NCI-H748 (cell line): ENCODE measurements at regions not wholly inside any gene's neighbourhood (a gene's known extent, or its start where the extent isn't known, plus 50 kb on each side); places are given as distances from the start of the nearest gene placed in this dataset.
"Not testable (repeated sequence)": the region's sequence is repeated elsewhere in the genome, so short reads cannot be mapped to it uniquely, and the experiment has no call there.

Experiments used
- DNase-seq: peaks from one replicate; lab custom pipeline; 2025; ENCODE audit not compliant: unreplicated experiment; lab: John Stamatoyannopoulos, UW

DNA sequence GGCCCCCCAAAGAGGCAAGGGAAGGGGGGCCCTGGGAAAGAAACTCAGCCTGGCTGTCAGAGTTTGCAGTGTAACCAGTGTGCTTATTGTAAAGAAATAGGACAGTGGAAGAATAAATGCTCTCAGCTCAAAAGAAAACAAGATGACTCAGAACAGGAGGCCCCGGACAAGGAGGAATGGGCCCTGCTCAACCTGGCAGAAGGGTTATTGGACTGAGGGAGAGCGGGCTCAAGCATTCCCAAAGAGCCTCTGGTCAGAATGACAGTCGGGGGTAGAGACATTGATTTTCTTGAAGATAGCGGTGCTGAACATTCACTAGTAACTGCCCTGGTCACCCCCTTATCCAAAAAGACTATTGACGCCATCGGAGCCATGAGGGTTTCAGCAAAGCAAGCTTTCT lies 100.4 kb upstream of the OSBPL11 start:
- DNase-seq = no peak

DNA sequence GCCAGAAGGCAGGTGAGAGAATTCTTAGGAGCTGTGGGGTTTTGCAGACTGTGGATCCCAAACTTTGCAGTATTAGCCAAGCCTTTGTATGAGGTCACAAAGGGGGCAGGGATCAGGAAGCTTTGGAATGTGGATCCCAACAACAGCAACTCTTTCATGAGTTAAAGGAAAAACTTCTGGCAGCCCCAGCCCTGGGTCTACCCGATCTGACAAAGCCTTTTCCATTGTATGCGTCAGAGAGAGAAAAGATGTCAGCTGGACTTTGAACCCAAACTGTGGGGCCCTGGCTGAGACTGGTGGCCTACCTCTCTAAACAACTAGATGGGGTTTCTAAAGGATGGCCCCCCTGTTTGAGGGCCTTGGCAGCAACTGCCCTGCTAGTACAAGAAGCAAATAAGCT lies 101.8 kb upstream of the OSBPL11 start:
- DNase-seq = not testable (repeated sequence)

DNA sequence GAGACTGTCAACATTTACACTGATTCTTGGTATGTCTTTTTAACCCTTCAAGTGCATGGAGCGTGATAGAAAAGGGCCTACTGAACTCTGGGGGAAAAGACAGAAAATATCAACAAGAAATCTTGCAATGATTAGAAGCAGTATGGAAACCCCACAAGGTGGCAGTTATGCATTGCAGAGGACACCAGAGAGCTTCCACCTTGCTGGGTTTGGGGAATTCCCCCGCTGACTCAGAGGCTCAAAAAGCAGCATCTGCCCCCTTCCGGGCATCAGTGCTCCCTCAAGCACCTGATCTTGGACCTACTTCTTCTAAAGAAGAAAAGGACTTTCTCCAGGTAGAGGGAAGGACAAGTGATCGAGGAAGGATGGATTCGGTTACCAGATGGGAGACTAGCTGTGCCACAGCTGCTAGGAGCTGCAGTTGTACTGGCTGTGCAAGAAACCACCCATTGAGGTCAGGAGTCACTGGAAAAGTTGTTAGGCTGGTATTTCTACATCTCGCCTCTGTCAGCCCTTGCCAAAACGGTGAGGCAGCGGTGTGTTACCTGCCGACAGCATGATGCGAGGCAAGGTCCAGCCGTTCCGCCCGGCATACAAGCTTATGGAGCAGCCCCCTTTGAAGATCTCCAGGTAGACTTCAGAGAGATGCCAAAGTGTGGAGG lies 102.8 kb upstream of the OSBPL11 start:
- DNase-seq = not testable (repeated sequence)

DNA sequence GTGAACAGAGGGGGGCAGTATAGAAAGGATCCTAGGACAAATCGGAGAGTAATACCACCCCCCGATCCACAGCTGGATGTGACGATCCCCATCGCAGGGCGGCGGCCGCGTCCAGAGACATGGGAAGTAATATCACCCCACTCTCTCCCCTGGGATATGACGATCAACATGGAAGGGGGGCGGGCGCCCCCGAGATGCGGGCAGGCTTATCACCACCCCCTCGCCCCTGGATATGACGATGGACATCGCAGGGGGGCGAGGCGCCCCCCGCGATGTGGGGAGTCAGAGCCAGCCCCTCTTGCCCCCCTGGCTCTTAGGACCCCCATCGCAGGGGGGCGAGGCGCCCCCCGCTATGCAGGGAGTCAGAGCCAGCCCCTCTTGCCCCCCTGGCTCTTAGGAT lies 120.4 kb upstream of the OSBPL11 start:
- DNase-seq = no peak

DNA sequence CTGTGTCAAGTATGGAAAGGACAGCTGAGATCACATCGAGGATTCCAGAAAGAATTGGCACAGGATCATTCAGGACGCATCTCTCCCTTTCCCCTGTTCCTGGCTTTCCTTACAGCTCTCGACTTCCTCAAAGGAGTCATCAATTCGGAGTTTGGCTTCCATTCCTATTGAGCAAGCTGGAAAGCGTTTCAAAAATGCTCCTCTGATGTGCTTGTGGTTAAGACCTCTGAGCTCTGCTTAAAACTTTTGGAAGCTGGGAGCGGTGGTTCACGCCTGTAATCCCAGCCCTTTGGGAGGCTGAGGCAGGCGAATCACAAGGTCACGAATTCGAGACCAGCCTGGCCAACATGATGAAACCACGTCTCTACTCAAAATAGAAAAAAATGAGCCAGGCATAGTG lies 136.9 kb upstream of the OSBPL11 start:
- DNase-seq = not testable (repeated sequence)

DNA sequence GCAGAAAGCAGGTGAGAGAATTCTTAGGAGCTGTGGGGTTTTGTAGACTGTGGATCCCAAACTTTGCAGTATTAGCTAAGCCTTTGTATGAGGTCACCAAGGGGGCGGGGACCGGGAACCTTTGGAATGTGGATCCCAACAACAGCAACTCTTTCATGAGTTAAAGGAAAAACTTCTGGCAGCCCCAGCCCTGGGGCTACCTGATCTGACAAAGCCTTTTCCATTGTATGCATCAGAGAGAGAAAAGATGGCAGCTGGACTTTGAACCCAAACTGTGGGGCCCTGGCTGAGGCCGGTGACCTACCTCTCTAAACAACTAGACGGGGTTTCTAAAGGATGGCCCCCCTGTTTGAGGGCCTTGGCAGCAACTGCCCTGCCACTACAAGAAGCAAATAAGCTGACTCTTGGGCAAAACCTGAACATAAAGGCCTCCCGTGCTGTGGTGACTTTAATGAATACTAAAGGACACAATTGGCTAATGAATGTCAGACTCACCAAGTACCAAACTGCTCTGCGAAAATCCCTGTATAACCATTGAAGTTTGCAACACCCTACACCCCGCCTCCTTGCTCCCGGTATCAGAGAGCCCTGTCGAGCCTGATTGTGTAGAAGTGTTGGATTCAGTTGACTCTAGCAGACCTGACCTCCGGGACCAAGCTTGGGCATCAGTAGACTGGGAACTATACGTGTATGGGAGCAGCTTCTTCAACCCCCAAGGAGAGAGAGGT lies 146.9 kb upstream of the OSBPL11 start:
- not testable (repeated sequence) for DNase-seq

DNA sequence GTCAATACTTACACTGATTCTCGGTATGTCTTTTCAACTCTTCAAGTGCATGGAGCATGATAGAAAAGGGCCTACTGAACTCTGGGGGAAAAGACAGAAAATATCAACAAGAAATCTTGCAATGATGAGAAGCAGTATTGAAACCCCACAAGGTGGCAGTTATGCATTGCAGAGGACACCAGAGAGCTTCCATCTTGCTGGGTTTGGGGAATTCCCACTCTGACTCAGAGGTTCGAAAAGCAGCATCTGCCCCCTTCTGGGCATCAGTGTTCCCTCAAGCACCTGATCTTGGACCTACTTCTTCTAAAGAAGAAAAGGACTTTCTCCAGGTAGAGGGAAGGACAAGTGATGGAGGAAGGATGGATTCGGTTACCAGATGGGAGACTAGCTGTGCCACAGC lies 147.5 kb upstream of the OSBPL11 start:
- DNase-seq = not testable (repeated sequence)

DNA sequence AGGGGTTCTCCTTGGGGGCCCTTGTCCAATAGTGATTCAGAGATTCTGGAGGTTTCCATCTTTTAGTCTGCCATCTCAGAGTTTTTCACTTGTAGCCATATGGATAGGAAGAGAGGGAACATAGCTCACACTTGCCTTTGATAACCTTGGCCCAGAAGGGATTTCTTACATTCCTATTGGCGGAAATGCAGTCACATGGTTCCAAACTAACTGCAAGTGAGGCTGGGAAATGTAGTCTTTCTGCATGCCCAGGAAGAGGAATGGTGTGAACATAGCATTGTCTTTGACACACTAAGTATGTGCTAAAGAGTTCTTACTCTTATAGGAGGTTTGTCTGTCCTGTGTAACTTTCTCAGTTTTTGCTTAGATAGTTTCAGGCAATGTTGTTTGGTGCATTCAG lies 161.8 kb upstream of the OSBPL11 start:
- not testable (repeated sequence) for DNase-seq

DNA sequence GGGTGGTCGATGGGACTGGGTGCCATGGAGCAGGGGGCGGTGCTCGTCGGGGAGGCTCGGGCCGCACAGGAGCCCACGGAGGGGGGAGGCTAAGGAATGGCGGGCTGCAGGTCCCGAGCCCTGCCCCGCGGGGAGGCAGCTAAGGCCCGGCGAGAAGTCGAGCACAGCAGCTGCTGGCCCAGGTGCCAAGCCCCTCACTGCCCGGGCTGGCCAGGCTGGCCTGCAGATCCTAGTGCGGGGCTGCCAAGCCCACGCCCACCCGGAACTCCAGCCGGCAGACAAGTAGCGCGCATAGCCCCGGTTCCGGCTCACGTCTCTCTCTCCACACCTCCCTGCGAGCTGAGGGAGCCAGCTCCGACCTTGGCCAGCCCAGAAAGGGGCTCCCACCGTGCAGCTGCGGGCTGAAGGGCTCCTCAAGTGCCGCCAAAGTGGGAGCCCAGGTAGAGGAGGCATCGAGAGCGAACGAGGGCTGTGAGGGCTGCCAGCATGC lies 163.4 kb upstream of the OSBPL11 start:
- DNase-seq = not testable (repeated sequence)

DNA sequence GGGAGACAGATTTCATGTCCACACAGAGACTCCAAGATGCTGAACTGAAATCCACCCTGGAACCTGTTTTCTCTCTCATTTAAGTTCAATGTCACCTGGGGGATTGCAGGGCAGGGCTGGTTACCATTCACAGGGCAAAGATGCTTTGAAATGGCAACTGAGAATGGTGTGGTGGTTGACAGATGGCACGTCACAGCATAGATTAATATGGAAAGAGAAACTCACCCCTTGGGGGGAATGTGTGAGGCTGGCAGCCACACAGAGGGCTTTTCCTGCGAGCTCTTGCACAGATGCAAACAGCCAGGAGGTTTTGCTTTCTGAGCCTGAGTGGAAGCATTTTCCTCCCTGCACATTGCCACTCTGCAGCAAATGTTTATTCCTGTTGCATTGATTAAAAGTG lies 167.3 kb upstream of the OSBPL11 start:
- DNase-seq = not testable (repeated sequence)

DNA sequence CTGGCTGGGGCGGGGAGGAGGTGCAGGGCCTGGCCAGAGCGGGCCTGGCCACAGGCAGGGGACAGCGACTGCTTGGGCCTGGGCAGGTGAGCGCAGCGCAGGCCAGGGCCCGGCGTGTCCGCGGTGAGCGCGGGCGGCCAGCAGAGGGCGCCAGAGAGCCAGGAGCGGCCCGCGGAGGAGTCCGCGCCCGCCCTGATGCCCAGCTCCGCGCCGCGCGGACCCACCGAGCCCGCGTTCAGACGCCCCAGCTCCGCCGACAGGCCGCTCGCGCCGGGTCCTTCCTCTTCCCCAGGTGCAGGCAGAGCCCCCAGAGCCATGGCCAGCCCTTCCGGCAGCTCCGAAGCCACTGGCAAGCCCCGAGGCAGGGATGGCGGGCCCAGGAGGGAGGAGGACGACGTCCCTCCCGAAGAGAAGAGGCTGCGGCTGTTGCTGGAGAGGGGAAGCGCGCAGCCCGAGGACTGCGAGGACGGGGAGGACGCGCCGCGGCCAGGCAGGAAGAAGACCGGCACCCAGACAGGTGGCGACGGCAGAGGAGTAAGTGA lies 171.1 kb upstream of the OSBPL11 start:
- DNase-seq = peak; percentile 64

DNA sequence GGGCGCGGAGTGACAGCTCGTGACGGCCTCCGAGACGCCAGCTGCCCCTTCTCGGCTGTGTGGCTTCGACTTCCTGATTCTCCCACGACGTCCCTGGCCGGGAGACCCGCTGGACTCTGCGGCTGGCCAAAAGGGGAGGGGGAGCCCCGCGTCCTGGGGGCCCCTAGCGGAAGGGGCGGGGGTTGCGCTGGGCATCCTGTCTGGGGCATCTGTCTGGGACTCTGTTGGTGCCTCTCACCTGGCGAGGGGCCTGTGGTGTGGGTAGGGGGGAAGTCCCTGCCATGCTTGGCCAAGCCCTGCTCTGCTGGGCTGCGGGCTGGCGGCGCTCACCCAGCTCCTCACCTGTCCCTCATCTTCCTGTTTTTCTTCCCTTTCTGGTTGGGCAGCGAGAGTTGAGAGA lies 171.6 kb upstream of the OSBPL11 start:
- DNase-seq = peak; percentile 7

DNA sequence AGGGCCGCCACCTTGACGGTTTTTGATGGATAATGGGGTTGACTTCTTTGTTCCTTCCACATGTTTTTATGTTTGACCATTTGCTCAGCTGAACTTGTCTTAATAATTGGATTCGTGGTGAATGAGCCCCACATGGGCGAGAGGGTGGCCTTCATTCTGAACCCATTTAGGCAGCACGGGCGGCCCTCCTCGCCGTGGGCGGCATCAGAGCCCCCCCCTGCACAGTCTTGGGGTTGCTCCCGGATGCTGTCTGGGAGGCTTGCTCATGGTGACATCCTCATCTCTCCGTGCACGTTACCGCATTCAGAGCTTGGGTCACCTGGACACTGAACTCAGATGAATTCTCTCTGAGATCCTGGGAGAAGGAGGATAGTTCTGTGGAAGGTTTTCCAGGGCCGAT lies 172.3 kb upstream of the OSBPL11 start:
- DNase-seq = no peak

DNA sequence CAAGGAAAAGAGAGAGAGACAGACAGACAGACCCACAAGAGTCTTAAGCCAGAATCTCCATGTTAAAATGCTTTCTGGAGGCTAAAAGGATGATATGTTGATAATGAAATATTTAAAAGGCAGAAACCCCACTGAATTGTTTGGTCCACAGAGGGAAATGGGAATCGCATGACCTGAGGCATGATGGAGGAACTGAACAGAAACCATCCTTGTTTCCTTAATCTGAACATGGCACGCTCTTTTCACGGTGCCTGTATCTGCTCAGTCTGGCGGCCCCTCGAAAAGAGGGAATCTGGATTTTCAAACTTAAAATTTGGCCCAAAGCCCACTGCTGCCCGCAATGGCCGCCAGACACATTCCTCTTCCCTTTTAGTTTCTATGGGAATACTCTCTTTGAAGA lies 173.5 kb upstream of the OSBPL11 start:
- not testable (repeated sequence) for DNase-seq

DNA sequence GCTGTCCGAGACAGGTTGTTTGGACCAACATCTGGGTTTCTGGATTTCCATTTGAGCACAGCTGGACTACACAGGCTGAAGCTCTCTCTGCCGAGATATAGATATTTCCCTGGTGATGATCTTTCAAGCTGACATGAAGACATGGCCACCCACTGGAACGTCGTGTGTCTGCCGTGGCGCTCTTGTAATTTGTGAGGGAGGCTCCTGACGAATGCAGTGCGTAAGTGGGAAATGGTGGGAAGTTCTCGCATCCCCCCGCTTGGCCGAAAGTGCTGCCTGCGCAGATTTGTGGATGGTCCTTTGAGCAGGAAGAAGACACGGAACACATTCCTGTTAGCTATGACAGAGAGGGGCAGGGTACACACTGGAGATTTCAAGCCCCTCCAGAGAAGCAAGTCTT lies 176.2 kb upstream of the OSBPL11 start:
- not testable (repeated sequence) for DNase-seq

DNA sequence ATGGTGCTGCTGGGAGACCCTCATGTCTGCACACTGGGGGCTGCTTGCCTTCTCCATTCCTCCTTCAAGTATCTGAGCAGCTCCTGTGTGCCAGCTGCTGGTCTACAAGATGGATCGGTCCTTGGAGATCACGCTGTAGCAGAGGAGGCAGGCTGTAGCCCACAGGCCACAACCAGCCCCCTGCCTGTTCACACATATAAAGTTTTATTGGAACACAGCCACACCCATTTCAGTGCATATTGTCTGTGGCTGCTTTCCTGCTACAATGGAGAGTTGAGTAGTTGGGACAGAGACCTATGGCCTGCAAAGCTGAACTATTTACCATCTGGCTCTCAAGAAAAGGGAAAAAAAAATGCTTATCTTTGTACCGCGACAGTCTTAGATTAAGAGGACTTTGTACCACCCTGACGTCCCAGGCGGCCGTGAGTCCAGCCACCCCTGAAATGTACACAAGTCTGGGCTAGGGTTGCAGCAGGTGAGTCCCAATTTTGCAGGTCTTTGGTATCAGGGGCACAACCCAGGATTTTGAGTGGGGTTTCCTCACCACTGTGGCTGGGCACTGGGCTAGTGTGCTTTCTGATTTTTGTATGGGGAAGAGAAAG lies 179.2 kb upstream of the OSBPL11 start:
- not testable (repeated sequence) for DNase-seq

DNA sequence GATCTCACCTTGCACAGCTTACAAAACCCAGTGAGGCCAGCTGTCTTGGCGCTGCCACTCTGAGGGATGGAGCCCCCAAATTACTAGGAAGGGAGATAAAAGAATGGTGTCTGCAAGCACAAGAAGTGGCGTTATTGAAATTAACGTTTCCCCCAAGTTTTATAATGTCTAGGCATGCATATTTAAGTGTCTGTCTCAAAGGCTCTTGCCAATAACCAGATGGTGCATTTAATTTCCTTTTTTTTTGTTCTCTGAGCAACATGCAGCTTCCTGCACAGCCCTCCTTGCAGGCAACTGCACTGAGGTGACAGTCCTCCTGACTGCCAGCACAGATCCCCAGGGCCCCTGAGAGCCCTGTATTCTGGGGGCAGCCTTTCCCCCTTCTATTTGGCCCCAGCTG lies 179.8 kb upstream of the OSBPL11 start:
- DNase-seq = not testable (repeated sequence)

DNA sequence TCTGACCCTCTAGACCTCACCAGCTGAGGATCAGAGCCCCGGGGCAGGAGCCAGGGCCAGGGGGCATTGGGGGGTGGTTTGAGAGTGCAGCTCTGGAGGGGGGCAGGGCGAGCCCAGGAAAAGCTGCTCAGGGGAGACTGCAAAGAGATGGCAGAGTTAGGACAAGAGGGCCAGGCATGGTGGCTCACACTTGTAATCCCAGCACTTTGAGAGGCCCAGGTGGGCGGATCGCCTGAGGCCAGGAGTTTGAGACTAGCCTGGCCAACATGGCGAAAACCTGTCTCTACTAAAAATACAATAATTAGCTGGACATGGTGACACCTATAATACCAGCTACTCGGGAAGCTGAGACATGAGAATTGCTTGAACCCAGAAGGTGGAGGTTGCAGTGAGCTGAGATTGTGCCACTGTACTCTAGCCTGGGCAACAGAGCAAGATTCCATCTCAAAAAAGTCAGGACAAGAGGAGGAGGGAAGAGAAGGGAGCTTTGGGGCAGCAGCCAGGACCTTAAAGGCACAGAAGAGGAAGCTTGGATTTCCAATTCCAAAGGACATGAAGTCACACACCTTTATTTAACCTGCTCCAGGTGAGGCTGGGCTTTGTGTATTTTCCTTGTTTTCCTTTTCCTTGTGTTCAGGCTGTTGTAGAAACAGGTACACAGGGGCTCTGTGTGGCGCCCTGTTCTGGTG lies 180.5 kb upstream of the OSBPL11 start:
- not testable (repeated sequence) for DNase-seq

DNA sequence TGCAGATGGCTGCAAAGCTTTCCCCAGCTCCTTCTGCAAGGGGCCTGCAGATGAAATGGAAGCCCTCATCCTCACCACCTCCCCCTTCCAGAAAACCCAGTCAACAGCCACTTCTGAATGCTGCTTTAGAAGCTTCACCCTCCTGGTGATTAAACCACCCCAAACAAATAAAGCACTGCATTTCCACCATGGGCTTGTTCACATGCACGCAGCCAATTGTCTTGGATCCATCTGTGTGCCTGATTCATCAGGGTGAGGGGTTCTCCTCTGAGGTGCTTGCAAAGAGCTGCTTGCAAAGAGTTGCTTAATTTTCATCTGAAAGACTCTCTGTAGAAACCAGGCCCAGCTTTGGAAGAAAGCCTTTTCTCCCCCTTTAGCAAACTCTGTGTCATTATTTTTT lies 184.0 kb upstream of the OSBPL11 start:
- not testable (repeated sequence) for DNase-seq

DNA sequence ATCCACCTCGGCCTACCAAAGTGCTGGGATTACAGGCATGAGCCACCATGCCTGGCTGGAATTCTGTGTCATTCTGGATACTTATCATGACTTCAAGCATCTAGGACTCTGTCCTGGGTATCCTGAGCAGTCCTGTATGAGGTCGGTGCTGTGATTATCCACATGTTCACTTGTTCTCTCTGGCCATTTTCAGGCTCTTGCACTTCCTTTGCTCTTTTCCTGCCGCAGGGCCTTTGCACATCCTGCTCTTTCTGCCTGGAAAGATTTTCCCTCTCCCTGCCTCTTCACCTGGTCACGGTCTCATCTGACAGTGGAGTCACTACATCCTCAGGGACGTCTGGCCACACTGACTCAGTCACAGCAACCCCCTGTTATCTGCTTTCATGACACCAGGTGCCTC lies 184.6 kb upstream of the OSBPL11 start:
- DNase-seq = not testable (repeated sequence)

DNA sequence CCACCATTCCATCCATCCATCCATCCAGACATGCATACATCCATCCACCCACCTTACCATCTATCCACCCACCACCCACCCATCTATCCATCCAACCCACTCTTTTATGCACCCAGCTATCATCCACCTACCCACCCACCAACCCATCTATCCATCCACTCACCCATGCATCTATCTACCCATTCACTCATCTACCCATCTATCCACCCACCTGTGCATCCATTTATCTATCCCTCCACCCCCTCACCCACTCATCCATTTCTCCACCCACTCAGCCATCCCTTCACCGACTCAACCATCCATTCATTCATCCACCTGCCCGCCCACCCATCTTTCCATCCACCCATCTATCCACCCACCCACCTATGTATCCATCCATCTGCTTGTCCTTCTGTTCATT lies 186.4 kb upstream of the OSBPL11 start:
- DNase-seq = not testable (repeated sequence)
